Ectodermal cell (in vitro differentiated cells): ENCODE measurements at regions not wholly inside any gene's neighbourhood (a gene's known extent, or its start where the extent isn't known, plus 50 kb on each side); places are given as distances from the start of the nearest gene placed in this dataset.

Experiments used
- H3K27ac ChIP-seq: 2 replicates; pipeline ENCODE4 v1.7.0; 2013; ENCODE audit warnings: mild to moderate bottlenecking, low read depth, low read length; ENCODE audit not compliant: insufficient read depth, poor library complexity, severe bottlenecking
- H3K27me3 ChIP-seq: 2 replicates; pipeline ENCODE4 v1.7.0; 2013; ENCODE audit warnings: mild to moderate bottlenecking, low read length; ENCODE audit not compliant: insufficient read depth, control insufficient read depth, poor library complexity, severe bottlenecking
- H3K36me3 ChIP-seq: one replicate; pipeline ENCODE4 v1.7.0; 2013; ENCODE audit warnings: low read length; ENCODE audit not compliant: control insufficient read depth, insufficient read depth
- H3K4me1 ChIP-seq: one replicate; pipeline ENCODE4 v1.7.0; 2013; ENCODE audit warnings: low read length; ENCODE audit not compliant: control insufficient read depth, insufficient read depth
- H3K4me3 ChIP-seq: 2 replicates; pipeline ENCODE4 v1.7.0; 2013; ENCODE audit warnings: low read depth, low read length, control low read depth; ENCODE audit not compliant: insufficient read depth
- H3K9me3 ChIP-seq: 2 replicates; pipeline ENCODE4 v1.7.0; 2013; ENCODE audit warnings: mild to moderate bottlenecking, low read length, moderate library complexity; ENCODE audit not compliant: control insufficient read depth
- WGBS, 2 experiments: methylation state at CpG; one replicate each; pipeline ENCODE4 v1.1.7; 2013; ENCODE audit warnings: missing lambda C conversion rate in 2 of 2; 5-methylcytosine and 5-hydroxymethylcytosine counted together

DNA sequence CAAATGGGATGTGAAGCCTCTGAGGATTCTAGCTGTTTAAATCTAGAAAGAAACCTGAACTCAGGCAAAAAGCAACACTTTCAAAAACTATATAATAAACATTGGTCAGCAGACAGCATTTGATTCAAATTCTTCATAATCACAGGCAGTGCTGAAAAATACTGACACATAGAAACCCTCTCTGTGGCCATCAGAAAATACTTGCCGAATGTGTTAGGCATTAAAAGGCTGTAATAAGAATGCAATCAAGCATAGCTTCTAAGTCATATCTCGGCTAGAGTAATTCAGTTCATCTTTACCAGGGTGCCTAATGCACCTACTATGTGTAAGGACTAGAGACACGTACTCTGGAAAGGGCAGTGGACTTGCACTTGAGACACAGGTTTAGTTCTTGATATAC is 405.3 kb upstream of the SGCD start:
- peaks cover 7% of the 10 kb centered on the region for H3K4me1 ChIP-seq
- no peaks in the 10 kb centered on the region for H3K36me3 ChIP-seq
- H3K27ac ChIP-seq, result no peak overlapping the region
- H3K4me3 ChIP-seq, result no peak overlapping the region
- WGBS, 2 experiments, result 92 to 93% methylated on average over 3 of the region's 3 CpGs
- no peaks in the 10 kb centered on the region for H3K9me3 ChIP-seq
- no peaks in the 10 kb centered on the region for H3K27me3 ChIP-seq

DNA sequence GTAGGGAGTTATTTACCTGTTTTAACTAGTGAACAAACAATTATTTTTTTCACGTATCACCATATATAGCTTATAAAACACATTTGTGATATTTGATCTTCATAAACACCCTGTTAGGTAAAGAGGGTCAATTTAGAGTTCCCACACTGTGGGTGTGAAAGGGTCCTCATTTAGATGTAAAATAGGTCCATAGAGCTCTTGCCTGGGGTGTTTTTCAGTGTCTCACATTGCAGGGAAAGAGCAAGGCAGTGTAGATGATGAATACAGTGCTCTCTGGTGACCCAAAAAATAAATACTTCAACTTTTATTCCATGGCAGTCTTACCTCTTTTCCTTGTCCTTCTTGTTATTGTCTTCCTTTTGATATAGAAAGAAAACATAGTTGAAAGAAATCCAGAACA is 403.2 kb upstream of the SGCD start:
- Histone ChIP-seq H3K4me3 (no peak overlapping the region), H3K36me3 (no peaks in the 10 kb centered on the region), H3K27me3 (no peaks in the 10 kb centered on the region), H3K9me3 (no peaks in the 10 kb centered on the region), H3K4me1 (peaks cover 7% of the 10 kb centered on the region), H3K27ac (no peak overlapping the region)
- 86% methylated on average over 1 of the region's 1 CpG; no CpG with 5 or more reads in 1 of the 2 experiments for WGBS, 2 experiments

DNA sequence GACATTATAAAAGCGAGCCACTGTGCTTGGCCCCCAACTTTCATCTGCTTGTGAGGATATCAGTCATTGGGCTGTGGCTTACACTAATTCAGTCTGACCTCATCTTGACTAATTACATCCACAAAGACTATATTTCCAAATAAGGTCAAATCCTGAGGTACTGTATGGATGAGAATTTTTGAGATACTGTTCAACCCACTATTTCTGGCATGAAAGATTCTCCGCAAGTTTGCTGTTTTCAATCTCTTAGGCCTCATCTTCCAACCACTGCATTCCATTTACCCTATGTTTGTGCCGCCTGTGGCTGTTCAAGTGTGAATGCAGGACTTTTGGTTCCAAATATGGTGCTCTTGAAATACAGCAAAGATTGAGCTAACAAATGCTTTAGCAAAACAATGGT is 400.9 kb upstream of the SGCD start:
- H3K27ac ChIP-seq, result no peak overlapping the region
- H3K4me1 ChIP-seq, result peaks cover 7% of the 10 kb centered on the region
- no peaks in the 10 kb centered on the region for H3K36me3 ChIP-seq
- H3K9me3 ChIP-seq, result no peaks in the 10 kb centered on the region
- H3K27me3 ChIP-seq, result no peaks in the 10 kb centered on the region
- H3K4me3 ChIP-seq, result no peak overlapping the region
- 86 to 90% methylated on average over 3 of the region's 3 CpGs for WGBS, 2 experiments

DNA sequence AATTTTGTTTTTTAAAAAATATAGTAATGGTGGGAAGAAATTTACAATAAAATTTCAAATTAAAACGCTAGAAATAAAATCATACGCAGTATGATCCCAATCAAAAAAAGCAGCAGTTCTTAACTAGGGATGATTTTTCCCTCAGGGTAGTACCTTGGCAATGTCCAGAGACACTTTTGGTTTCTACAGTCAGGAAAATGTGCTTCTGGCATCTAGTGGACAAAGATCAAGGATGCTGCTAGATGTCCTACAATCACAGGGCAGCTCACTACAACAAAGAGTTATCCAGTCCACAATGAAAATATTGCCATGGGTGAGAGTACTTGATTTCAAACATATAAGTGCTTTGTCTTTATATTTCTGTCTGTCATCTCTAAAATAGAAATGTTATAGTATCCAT is 400.2 kb upstream of the SGCD start:
- H3K27ac ChIP-seq, result no peak overlapping the region
- 96 to 99% methylated on average over 2 of the region's 2 CpGs for WGBS, 2 experiments
- H3K27me3 ChIP-seq, result no peaks in the 10 kb centered on the region
- peaks cover 7% of the 10 kb centered on the region for H3K4me1 ChIP-seq
- no peaks in the 10 kb centered on the region for H3K9me3 ChIP-seq
- no peak overlapping the region for H3K4me3 ChIP-seq
- no peaks in the 10 kb centered on the region for H3K36me3 ChIP-seq

DNA sequence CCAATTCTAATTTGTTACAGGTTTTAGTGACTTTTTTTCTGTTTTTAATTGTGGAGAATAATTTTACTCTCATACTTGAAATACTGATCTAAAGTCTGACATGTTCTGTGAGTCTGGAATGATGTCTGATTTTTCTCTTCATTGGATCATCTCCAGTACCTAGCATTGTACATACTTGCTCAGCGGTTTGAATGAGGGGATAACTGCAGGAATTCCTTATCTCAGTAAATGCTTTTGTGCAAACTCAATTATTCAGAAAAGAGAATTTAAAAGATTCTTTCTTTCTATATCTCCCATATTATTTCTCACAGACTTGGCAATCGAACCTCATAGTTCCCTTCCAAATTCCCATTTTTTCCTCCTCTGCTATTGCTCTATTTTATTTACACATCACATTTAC is 397.9 kb upstream of the SGCD start:
- 87 to 88% methylated on average over 1 to 2 of the region's 2 CpGs for WGBS, 2 experiments
- H3K9me3 ChIP-seq, result no peaks in the 10 kb centered on the region
- H3K4me1 ChIP-seq, result peaks cover 1% of the 10 kb centered on the region
- no peak overlapping the region for H3K4me3 ChIP-seq
- H3K36me3 ChIP-seq, result no peaks in the 10 kb centered on the region
- H3K27ac ChIP-seq, result no peak overlapping the region
- no peaks in the 10 kb centered on the region for H3K27me3 ChIP-seq

DNA sequence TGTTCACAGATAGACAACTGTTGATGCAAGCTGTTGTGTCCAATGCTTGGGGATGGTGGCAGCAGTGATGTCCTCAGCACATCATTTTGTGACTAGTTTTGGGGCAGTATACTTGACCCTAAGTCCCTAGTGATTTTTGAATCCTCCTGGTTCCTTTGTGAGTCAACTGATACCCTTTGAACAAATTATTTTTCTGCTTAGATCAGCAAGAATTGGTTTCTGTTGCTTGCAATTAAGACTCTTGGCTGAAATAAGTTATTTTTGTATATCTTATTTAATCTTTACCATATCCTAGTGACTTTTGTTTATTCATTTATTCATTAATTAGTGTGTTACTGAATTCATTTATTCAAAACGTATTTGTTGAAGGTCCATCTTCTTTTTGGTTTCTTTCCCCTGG is 392.0 kb upstream of the SGCD start:
- H3K27me3 ChIP-seq, result no peaks in the 10 kb centered on the region
- WGBS, 2 experiments, result 86% methylated on average over 1 of the region's 1 CpG; no CpG with 5 or more reads in 1 of the 2 experiments
- H3K36me3 ChIP-seq, result no peaks in the 10 kb centered on the region

DNA sequence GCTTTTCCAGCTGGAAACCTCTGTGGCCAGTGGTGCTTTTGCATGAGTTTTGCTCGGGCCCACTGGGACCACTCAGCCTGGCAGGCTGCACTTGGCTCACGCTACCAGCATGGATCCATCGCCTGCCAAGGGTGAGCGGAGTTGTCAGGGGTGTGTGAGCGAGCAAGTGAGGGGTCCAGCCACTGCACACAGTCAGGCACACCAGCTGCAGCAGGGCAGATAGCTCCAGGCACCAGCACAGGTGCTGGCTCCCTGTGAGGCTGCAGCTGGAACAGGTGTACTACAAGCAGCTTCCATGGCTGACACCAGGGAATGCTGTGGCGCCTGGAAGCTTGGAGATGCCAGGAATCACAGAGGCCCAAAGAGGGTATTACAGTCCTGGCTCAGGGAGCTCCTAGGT is 391.2 kb upstream of the SGCD start:
- no peaks in the 10 kb centered on the region for H3K9me3 ChIP-seq
- no peak overlapping the region for H3K4me3 ChIP-seq
- H3K4me1 ChIP-seq, result no peaks in the 10 kb centered on the region
- H3K36me3 ChIP-seq, result no peaks in the 10 kb centered on the region
- no peaks in the 10 kb centered on the region for H3K27me3 ChIP-seq
- H3K27ac ChIP-seq, result no peak overlapping the region
- WGBS, 2 experiments, result 97% methylated on average over 6 of the region's 6 CpGs

More for the DNA sequence above, 392.0 kb upstream of the SGCD start:
- Histone ChIP-seq H3K27ac (no peak overlapping the region), H3K9me3 (no peaks in the 10 kb centered on the region), H3K4me1 (no peaks in the 10 kb centered on the region), H3K4me3 (no peak overlapping the region)

DNA sequence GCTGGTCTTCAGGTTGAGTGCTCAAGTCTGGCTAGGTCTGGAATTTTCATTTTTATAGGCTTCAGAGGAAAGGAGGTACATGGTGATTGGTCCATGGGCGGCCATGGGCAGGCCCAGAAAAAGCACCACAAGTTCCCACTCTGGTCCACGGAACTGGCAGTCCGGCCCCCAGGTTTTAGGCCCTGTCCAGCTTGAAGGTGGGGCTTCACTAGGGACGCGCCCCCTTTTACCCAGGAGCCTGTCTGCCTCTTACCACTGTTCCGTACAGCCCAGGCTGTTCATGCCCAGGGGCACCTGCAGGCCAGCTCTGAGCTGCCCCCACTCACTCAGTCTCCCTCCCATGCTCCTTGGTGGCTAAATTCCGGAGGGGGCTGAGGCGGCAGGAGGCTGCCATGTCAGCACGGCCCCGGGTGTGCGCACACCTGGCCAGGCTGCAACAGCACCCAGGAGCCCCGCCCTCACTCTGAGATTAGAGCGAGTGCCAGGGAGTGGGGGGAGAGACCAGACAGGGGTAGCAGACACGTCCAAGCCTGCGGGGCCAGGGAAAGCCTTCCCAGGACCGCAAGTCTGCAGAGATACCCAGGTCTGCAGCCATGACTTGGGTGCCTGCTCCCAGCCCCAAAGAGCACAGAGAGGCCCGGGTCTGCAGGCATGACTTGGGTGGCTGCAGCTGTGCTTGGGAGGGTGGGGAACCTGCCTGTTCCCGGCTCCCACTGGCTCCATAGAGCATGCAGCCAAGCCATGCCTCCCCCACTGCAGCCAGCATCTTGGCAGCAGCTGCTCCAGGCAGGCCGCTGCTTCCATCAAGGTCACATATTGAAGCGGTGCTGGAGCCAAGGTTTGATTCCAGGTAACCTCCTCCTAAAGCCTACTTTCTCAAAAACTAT is 390.2 kb upstream of the SGCD start:
- Histone ChIP-seq H3K4me1 (no peaks in the 10 kb centered on the region), H3K27me3 (no peaks in the 10 kb centered on the region), H3K4me3 (no peak overlapping the region), H3K36me3 (no peaks in the 10 kb centered on the region), H3K9me3 (no peaks in the 10 kb centered on the region), H3K27ac (no peak overlapping the region)
- 87 to 89% methylated on average over 20 of the region's 20 CpGs for WGBS, 2 experiments

DNA sequence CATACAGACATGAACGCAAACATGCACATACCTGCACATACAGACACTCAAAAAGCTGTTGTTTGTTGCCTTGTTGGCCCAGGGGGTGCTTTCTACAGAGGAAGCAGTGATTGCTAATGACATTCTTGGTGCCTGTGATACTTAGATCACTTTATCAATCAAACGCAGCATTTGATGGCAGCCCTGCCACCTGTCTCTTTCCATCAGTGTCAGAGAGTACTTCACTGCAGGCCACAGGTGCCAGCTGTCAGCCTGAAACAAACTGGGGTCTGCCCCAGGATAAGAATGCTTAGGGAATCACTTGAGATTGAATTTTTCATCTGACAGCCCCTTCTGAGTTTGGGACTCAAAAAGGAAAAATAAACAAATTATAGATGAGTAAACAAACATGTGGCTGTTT is 388.9 kb upstream of the SGCD start:
- Histone ChIP-seq H3K4me3 (no peak overlapping the region), H3K27ac (no peak overlapping the region), H3K4me1 (no peaks in the 10 kb centered on the region), H3K27me3 (no peaks in the 10 kb centered on the region), H3K36me3 (no peaks in the 10 kb centered on the region), H3K9me3 (no peaks in the 10 kb centered on the region)
- WGBS, 2 experiments, result 93 to 96% methylated on average over 2 of the region's 2 CpGs

DNA sequence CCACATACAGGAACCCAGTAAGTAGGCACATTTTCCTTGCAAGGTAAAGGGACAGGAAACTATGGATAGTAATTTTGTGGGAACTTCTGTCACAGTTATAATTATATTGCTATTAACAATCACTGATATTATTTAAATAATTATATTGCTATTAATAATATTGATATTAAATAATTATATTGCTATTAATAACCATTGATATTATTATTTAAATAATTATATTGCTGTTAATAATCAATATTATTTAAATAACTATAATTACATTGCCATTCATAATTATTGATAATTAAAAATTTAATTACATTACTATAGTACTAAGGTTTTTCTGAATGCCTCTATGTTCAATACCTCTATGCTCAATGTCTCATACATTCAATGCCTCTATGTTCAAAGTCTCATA is 385.6 kb upstream of the SGCD start:
- no peaks in the 10 kb centered on the region for H3K9me3 ChIP-seq
- H3K36me3 ChIP-seq, result no peaks in the 10 kb centered on the region
- H3K4me1 ChIP-seq, result no peaks in the 10 kb centered on the region

More for the DNA sequence above, 385.6 kb upstream of the SGCD start:
- no peaks in the 10 kb centered on the region for H3K27me3 ChIP-seq
- H3K27ac ChIP-seq, result no peak overlapping the region
- no peak overlapping the region for H3K4me3 ChIP-seq
